ENCODE measurements at regions not wholly inside any gene's neighbourhood (a gene's known extent, or its start where the extent isn't known, plus 50 kb on each side); places are given as distances from the start of the nearest gene placed in this dataset.

DNA sequence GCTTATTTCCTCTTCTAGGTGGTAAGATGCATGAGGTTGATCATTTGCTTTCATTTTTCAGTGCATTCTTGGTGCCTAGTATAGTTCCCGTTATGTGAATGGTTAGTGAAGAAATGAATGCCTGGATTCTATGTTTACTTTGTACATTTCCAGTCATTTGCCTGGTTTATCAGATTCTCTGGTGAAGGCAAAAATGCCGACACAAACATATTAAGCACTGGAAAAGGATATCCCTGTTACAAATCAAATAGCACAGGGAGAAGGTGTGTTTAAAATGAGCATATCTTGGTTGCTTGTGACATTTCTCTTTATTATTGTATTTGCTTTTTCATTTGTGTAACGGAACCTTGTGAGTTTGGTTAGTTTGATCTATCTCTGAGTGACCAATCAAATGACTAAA is 211.3 kb downstream of the MBL2 start:
- TF ChIP-seq POLR2A (IDR thresholded peaks at IDR 0.05) = no peak
- TF ChIP-seq, protein P1, sequence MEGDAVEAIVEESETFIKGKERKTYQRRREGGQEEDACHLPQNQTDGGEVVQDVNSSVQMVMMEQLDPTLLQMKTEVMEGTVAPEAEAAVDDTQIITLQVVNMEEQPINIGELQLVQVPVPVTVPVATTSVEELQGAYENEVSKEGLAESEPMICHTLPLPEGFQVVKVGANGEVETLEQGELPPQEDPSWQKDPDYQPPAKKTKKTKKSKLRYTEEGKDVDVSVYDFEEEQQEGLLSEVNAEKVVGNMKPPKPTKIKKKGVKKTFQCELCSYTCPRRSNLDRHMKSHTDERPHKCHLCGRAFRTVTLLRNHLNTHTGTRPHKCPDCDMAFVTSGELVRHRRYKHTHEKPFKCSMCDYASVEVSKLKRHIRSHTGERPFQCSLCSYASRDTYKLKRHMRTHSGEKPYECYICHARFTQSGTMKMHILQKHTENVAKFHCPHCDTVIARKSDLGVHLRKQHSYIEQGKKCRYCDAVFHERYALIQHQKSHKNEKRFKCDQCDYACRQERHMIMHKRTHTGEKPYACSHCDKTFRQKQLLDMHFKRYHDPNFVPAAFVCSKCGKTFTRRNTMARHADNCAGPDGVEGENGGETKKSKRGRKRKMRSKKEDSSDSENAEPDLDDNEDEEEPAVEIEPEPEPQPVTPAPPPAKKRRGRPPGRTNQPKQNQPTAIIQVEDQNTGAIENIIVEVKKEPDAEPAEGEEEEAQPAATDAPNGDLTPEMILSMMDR (IDR thresholded peaks at IDR 0.05) = no peak
- TF ChIP-seq POLR2AphosphoS5 (IDR thresholded peaks at IDR 0.05) = no peak
- no peak for TF ChIP-seq EP300 (IDR thresholded peaks at IDR 0.05)

Data from upper lobe of left lung (tissue), 4 donors.